T-cell (primary cell): ENCODE measurements at regions not wholly inside any gene's neighbourhood (a gene's known extent, or its start where the extent isn't known, plus 50 kb on each side); places are given as distances from the start of the nearest gene placed in this dataset.
A peak's percentile ranks its signal among the peaks of the same experiment; 100 is the strongest.

Source experiments
- ATAC-seq, 4 experiments: fragments of 200-7000 bp in 3 of 4; fragments of 150-1000 bp in 1 of 4; cut with Tn5 transposase; replicated peaks in 1 of 4; 1 replicate in 3 of 4; 2 replicates in 1 of 4; pipeline ENCODE4 v1.10.0; 2021; ENCODE audit warnings: moderate library complexity in 3 of 4, mild to moderate bottlenecking in 2 of 4, moderate number of reproducible peaks in 1 of 4
- CTCF ChIA-PET, 2 donors: fragments of 300-600 bp; sonication (Branson Sonifier 250); formaldehyde crosslinking; loops; one replicate each; lab custom pipeline; 2022; ENCODE audit warnings: antibody characterized with exemption in 2 of 2; lab: Charles Lee
- POLR2A ChIA-PET, 2 donors: fragments of 300-600 bp; sonication (Branson Sonifier 250); formaldehyde crosslinking; loops; one replicate each; lab custom pipeline; 2022; ENCODE audit warnings: antibody characterized with exemption in 2 of 2; lab: Charles Lee
- DNase-seq, 35 experiments: peaks; one replicate each; pipeline versions ENCODE4 v3.0.0 to v3.0.0-alpha.2; 2013 to 2023
- H3K27ac ChIP-seq: one replicate; pipeline ENCODE4 v1.5.1; 2013; ENCODE audit warnings: low read length
- H3K27me3 ChIP-seq, 2 experiments: replicated peaks in 1 of 2; 1 replicate in 1 of 2; 2 replicates in 1 of 2; pipeline versions ENCODE4 v1.6.1 to v1.7.0; 2013; ENCODE audit warnings: low read length in 1 of 2, mixed read lengths in 1 of 2; ENCODE audit not compliant: control insufficient read depth in 2 of 2, insufficient read depth in 2 of 2; ENCODE audit errors: extremely low read depth in 1 of 2
- H3K36me3 ChIP-seq, 2 donors: 1 replicate in 1 of 2; 2 replicates in 1 of 2; pipeline versions ENCODE4 v1.6.1 to v1.7.0; 2013; ENCODE audit warnings: low read length in 1 of 2; ENCODE audit not compliant: control insufficient read depth in 2 of 2, insufficient read depth in 1 of 2; ENCODE audit errors: extremely low read depth in 1 of 2
- H3K4me1 ChIP-seq, 2 experiments: 1 replicate in 1 of 2; 2 replicates in 1 of 2; pipeline versions ENCODE4 v1.6.1 to v1.7.0; 2013; ENCODE audit warnings: low read length in 2 of 2, mixed read lengths in 1 of 2; ENCODE audit not compliant: insufficient read depth in 2 of 2, control insufficient read depth in 1 of 2; ENCODE audit errors: extremely low read depth in 1 of 2
- H3K4me3 ChIP-seq, 2 donors: 1 replicate in 1 of 2; 2 replicates in 1 of 2; pipeline versions ENCODE4 v1.5.1 to v1.7.0; 2013; ENCODE audit warnings: mild to moderate bottlenecking in 2 of 2, low read length in 1 of 2, moderate library complexity in 1 of 2; ENCODE audit not compliant: control insufficient read depth in 1 of 2; ENCODE audit errors: extremely low read depth in 1 of 2
- H3K9me3 ChIP-seq: 2 replicates; pipeline ENCODE4 v1.7.0; 2013
- H3K27ac Mint-ChIP-seq, 2 donors: one replicate each; pipeline ENCODE4 v1.8.0; 2020 to 2021; ENCODE audit warnings: mild to moderate bottlenecking in 2 of 2, mixed read lengths in 2 of 2
- H3K27me3 Mint-ChIP-seq, 2 donors: one replicate each; pipeline ENCODE4 v1.8.0; 2021 to 2022; ENCODE audit warnings: mixed read lengths in 2 of 2
- H3K36me3 Mint-ChIP-seq: one replicate; pipeline ENCODE4 v1.8.0; 2021; ENCODE audit warnings: mixed read lengths
- H3K4me1 Mint-ChIP-seq, 3 donors: one replicate each; pipeline ENCODE4 v1.8.0; 2020 to 2022; ENCODE audit warnings: mixed read lengths in 3 of 3, mild to moderate bottlenecking in 1 of 3
- H3K4me3 Mint-ChIP-seq, 3 donors: one replicate each; pipeline ENCODE4 v1.8.0; 2020 to 2022; ENCODE audit warnings: mild to moderate bottlenecking in 3 of 3, mixed read lengths in 3 of 3, moderate library complexity in 3 of 3
- H3K9me3 Mint-ChIP-seq, 3 donors: one replicate each; pipeline ENCODE4 v1.8.0; 2020 to 2022; ENCODE audit warnings: mixed read lengths in 3 of 3
- WGBS: methylation state at CpG from one replicate; pipeline ENCODE4 v1.1.5; 2013; ENCODE audit warnings: missing lambda C conversion rate; ENCODE audit not compliant: insufficient coverage; 5-methylcytosine and 5-hydroxymethylcytosine counted together

GRCh38 chr17:6286233-6286632, 148.7 kb downstream of the AIPL1 start:
- CTCF ChIA-PET, result no interaction called here
- peaks cover 0 to 29% of the 10 kb centered on the region in 2 experiments for H3K27me3 ChIP-seq
- WGBS, result no CpG with 5 or more reads among the region's 4 CpGs
- no peaks in the 10 kb centered on the region for H3K36me3 Mint-ChIP-seq
- H3K36me3 ChIP-seq, result no peaks in the 10 kb centered on the region
- no peaks in the 10 kb centered on the region for H3K9me3 ChIP-seq
- no peak for ATAC-seq
- H3K4me1 ChIP-seq, result no peaks in the 10 kb centered on the region
- H3K4me1 Mint-ChIP-seq, result no peaks in the 10 kb centered on the region
- H3K27me3 Mint-ChIP-seq, result peaks cover 0 to 9% of the 10 kb centered on the region in 2 donors
- no peak overlapping the region for H3K27ac ChIP-seq
- H3K4me3 ChIP-seq, result no peak overlapping the region
- no peak for DNase-seq
- H3K4me3 Mint-ChIP-seq, result no peak overlapping the region
- no peak overlapping the region for H3K27ac Mint-ChIP-seq
- H3K9me3 Mint-ChIP-seq, result no peaks in the 10 kb centered on the region
- POLR2A ChIA-PET, result no interaction called here

GRCh38 chr17:6285486-6285885, 149.4 kb downstream of the AIPL1 start:
- DNase-seq, result no peak
- no peaks in the 10 kb centered on the region for H3K4me1 ChIP-seq
- no peak overlapping the region for H3K27ac ChIP-seq
- ChIA-PET POLR2A (no interaction called here), CTCF (no interaction called here)
- no peaks in the 10 kb centered on the region for H3K36me3 ChIP-seq
- Mint-ChIP-seq H3K4me1 (no peaks in the 10 kb centered on the region), H3K4me3 (no peak overlapping the region), H3K36me3 (no peaks in the 10 kb centered on the region), H3K9me3 (no peaks in the 10 kb centered on the region), H3K27ac (no peak overlapping the region), H3K27me3 (peaks cover 4 to 12% of the 10 kb centered on the region in 2 donors)
- H3K27me3 ChIP-seq, result peaks cover 0 to 24% of the 10 kb centered on the region in 2 experiments
- no peaks in the 10 kb centered on the region for H3K9me3 ChIP-seq
- no peak overlapping the region for H3K4me3 ChIP-seq
- ATAC-seq, result no peak

GRCh38 chr17:6279659-6280058, 155.3 kb downstream of the AIPL1 start:
- H3K4me3 ChIP-seq, result no peak overlapping the region
- H3K4me3 Mint-ChIP-seq, result no peak overlapping the region
- H3K9me3 Mint-ChIP-seq, result no peaks in the 10 kb centered on the region
- H3K27me3 Mint-ChIP-seq, result peaks cover 17% of the 10 kb centered on the region in 2 donors
- no peak overlapping the region for H3K27ac ChIP-seq
- no peak for ATAC-seq
- DNase-seq, result no peak
- POLR2A ChIA-PET, result no interaction called here
- H3K4me1 ChIP-seq, result no peaks in the 10 kb centered on the region
- H3K36me3 Mint-ChIP-seq, result no peaks in the 10 kb centered on the region
- no peaks in the 10 kb centered on the region for H3K9me3 ChIP-seq
- 57% methylated on average over 3 of the region's 7 CpGs for WGBS
- H3K4me1 Mint-ChIP-seq, result no peaks in the 10 kb centered on the region
- no peaks in the 10 kb centered on the region for H3K36me3 ChIP-seq
- CTCF ChIA-PET, result no interaction called here
- H3K27me3 ChIP-seq, result peaks cover 0 to 28% of the 10 kb centered on the region in 2 experiments
- no peak overlapping the region for H3K27ac Mint-ChIP-seq

GRCh38 chr17:6278376-6278775, 156.5 kb downstream of the AIPL1 start:
- ATAC-seq, result no peak

DNA sequence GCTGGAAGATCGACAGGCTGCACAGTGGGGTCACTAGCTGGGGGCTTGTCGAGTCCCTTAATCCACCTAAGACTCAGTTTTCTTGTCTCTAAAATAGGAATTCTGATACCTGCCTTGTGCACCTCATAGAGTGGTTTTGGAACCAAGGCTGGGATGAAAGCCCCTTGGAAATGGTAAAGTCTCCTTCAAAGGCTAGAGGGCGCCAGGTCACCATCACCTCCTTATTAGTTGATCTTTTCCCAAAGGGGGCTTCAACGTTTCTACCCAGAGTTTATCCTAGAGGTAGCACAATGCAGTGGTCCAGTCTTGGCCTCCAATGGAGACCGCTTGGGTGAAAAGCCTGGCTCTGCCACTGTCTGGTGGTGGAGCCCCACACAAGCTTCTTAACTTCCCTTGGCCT, 158.2 kb downstream of the AIPL1 start:
- Mint-ChIP-seq H3K9me3 (no peaks in the 10 kb centered on the region), H3K27ac (no peak overlapping the region), H3K4me3 (no peak overlapping the region), H3K27me3 (peaks cover 13 to 28% of the 10 kb centered on the region in 2 donors), H3K4me1 (no peaks in the 10 kb centered on the region), H3K36me3 (no peaks in the 10 kb centered on the region)
- no peaks in the 10 kb centered on the region for H3K36me3 ChIP-seq
- H3K4me1 ChIP-seq, result no peaks in the 10 kb centered on the region
- DNase-seq (no peak), ATAC-seq (no peak)
- POLR2A ChIA-PET, result no interaction called here
- H3K27ac ChIP-seq, result no peak overlapping the region
- 27% methylated on average over 3 of the region's 5 CpGs for WGBS
- CTCF ChIA-PET, result no interaction called here
- H3K9me3 ChIP-seq, result no peaks in the 10 kb centered on the region
- H3K27me3 ChIP-seq, result peaks cover 0 to 23% of the 10 kb centered on the region in 2 experiments
- H3K4me3 ChIP-seq, result no peak overlapping the region

More at GRCh38 chr17:6278376-6278775, 156.5 kb downstream of the AIPL1 start:
- Mint-ChIP-seq H3K27ac (no peak overlapping the region), H3K27me3 (peaks cover 14 to 19% of the 10 kb centered on the region in 2 donors), H3K4me1 (no peaks in the 10 kb centered on the region), H3K9me3 (no peaks in the 10 kb centered on the region), H3K4me3 (no peak overlapping the region), H3K36me3 (no peaks in the 10 kb centered on the region)
- 60% methylated on average over 1 of the region's 4 CpGs for WGBS
- CTCF ChIA-PET, result no interaction called here
- Histone ChIP-seq H3K27ac (no peak overlapping the region), H3K9me3 (no peaks in the 10 kb centered on the region), H3K4me3 (no peak overlapping the region), H3K27me3 (peaks cover 0 to 28% of the 10 kb centered on the region in 2 experiments), H3K4me1 (no peaks in the 10 kb centered on the region), H3K36me3 (no peaks in the 10 kb centered on the region)
- POLR2A ChIA-PET, result no interaction called here
- no peak for DNase-seq

DNA sequence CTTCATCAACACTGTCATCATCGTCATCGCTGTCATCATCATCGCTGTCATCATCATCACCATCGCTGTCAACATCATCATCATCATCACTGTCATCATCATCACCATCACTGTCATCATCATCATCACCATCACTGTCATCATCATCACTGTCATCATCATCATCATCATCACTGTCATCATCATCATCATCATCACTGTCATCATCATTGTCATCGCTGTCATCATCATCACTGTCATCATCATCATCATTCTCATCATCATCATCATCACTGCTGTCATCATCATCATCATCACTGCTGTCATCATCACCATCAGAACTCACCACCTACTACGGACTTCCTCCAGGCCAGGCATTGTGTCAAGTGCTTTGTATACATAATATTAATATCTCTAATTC, 160.6 kb downstream of the AIPL1 start:
- CTCF ChIA-PET, result no interaction called here
- no peaks in the 10 kb centered on the region for H3K36me3 ChIP-seq
- H3K36me3 Mint-ChIP-seq, result no peaks in the 10 kb centered on the region
- DNase-seq (no peak), ATAC-seq (no peak)
- 96% methylated on average over 5 of the region's 6 CpGs for WGBS
- peaks cover 9 to 21% of the 10 kb centered on the region in 2 donors for H3K27me3 Mint-ChIP-seq
- H3K27ac Mint-ChIP-seq, result no peak overlapping the region
- no peak overlapping the region for H3K4me3 Mint-ChIP-seq
- H3K4me1 Mint-ChIP-seq, result no peaks in the 10 kb centered on the region
- H3K27ac ChIP-seq, result no peak overlapping the region
- H3K9me3 ChIP-seq, result no peaks in the 10 kb centered on the region
- POLR2A ChIA-PET, result no interaction called here
- no peak overlapping the region for H3K4me3 ChIP-seq
- peaks cover 0 to 13% of the 10 kb centered on the region in 2 experiments for H3K27me3 ChIP-seq
- peaks cover 0 to 9% (median 4%) of the 10 kb centered on the region in 3 donors for H3K9me3 Mint-ChIP-seq
- H3K4me1 ChIP-seq, result no peaks in the 10 kb centered on the region

GRCh38 chr17:6269478-6269877, 165.4 kb downstream of the AIPL1 start:
- Mint-ChIP-seq H3K9me3 (peaks cover 2 to 18% (median 15%) of the 10 kb centered on the region in 3 donors), H3K36me3 (no peaks in the 10 kb centered on the region), H3K4me3 (no peak overlapping the region), H3K27me3 (peaks cover 3 to 19% of the 10 kb centered on the region in 2 donors), H3K27ac (no peak overlapping the region), H3K4me1 (no peaks in the 10 kb centered on the region)
- DNase-seq (peak in 6 of 35 experiments; percentile 2 to 13 (median 4)), ATAC-seq (no peak)
- no peaks in the 10 kb centered on the region for H3K27me3 ChIP-seq
- no peak overlapping the region for H3K27ac ChIP-seq
- no peaks in the 10 kb centered on the region for H3K9me3 ChIP-seq
- ChIA-PET POLR2A (no interaction called here), CTCF (no interaction called here)
- H3K36me3 ChIP-seq, result no peaks in the 10 kb centered on the region
- 3% methylated on average over 4 of the region's 4 CpGs for WGBS
- H3K4me3 ChIP-seq, result no peak overlapping the region
- no peaks in the 10 kb centered on the region for H3K4me1 ChIP-seq
